ENCODE measurements at regions not wholly inside any gene's neighbourhood (a gene's known extent, or its start where the extent isn't known, plus 50 kb on each side); places are given as distances from the start of the nearest gene placed in this dataset.

GRCh38 chr11:80886684-80887083, 1445.9 kb upstream of the TENM4 start:
- Histone ChIP-seq H3K4me2 (ENCODE audit: low read length, poor library complexity, severe bottlenecking) (no peak overlapping the region), H2BK12ac (ENCODE audit: low read length in 2 of 2) (no peak overlapping the region), H3K27ac (ENCODE audit: low read length, poor library complexity, severe bottlenecking) (no peak overlapping the region), H2AK5ac (ENCODE audit: low read length, severe bottlenecking) (no peak overlapping the region), H4K8ac (ENCODE audit: low read length) (no peak overlapping the region), H2BK15ac (ENCODE audit: low read depth, poor library complexity, severe bottlenecking) (no peak overlapping the region), H3K9me3 (ENCODE audit: control insufficient read depth, low read length) (no peaks in the 10 kb centered on the region), H4K91ac (ENCODE audit: low read length) (no peak overlapping the region), H2AFZ (ENCODE audit: low read depth, low read length) (no peak overlapping the region), H2BK120ac (ENCODE audit: low read depth, low read length) (no peak overlapping the region), H3K36me3 (ENCODE audit: control insufficient read depth in 1 of 2, insufficient read depth in 2 of 2, low read depth in 1 of 2, low read length in 2 of 2) (no peaks in the 10 kb centered on the region), H3K9ac (ENCODE audit: low read length) (no peak overlapping the region), H3K14ac (ENCODE audit: low read length in 2 of 2) (no peak overlapping the region), H3K23ac (ENCODE audit: low read length in 2 of 2) (no peak overlapping the region), H3K79me1 (replicated peaks; ENCODE audit: low read length, poor library complexity, severe bottlenecking) (no peaks in the 10 kb centered on the region), H3K27me3 (ENCODE audit: control insufficient read depth in 1 of 2, insufficient read depth in 1 of 2, low read length in 2 of 2) (no peaks in the 10 kb centered on the region), H3K4me1 (ENCODE audit: control insufficient read depth, insufficient read depth, low read depth, low read length) (no peaks in the 10 kb centered on the region), H2BK5ac (ENCODE audit: low read depth, low read length, poor library complexity, severe bottlenecking) (no peak overlapping the region), H3K4ac (ENCODE audit: low read depth in 1 of 2, low read length in 2 of 2) (no peak overlapping the region), H3K4me3 (ENCODE audit: insufficient read depth in 1 of 2, low read depth in 1 of 2, low read length in 2 of 2) (no peak overlapping the region), H3K18ac (ENCODE audit: low read depth in 1 of 2, low read length in 2 of 2) (no peak overlapping the region)
- no peak for DNase-seq

GRCh38 chr11:80873310-80873999, 1432.6 kb upstream of the TENM4 start:
- no peak overlapping the region for H3K9ac ChIP-seq (ENCODE audit: low read length)
- 86% methylated on average over 5 of the region's 6 CpGs for WGBS
- H2AK5ac ChIP-seq (ENCODE audit: low read length, severe bottlenecking), result no peak overlapping the region
- no peak overlapping the region for H3K18ac ChIP-seq (ENCODE audit: low read depth in 1 of 2, low read length in 2 of 2)
- no peak overlapping the region for H3K14ac ChIP-seq (ENCODE audit: low read length in 2 of 2)
- no peaks in the 10 kb centered on the region for H3K36me3 ChIP-seq (ENCODE audit: control insufficient read depth in 1 of 2, insufficient read depth in 2 of 2, low read depth in 1 of 2, low read length in 2 of 2)
- no peak overlapping the region for H2BK120ac ChIP-seq (ENCODE audit: low read depth, low read length)
- H2AFZ ChIP-seq (ENCODE audit: low read depth, low read length), result no peak overlapping the region
- H3K23ac ChIP-seq (ENCODE audit: low read length in 2 of 2), result no peak overlapping the region
- H2BK5ac ChIP-seq (ENCODE audit: low read depth, low read length, poor library complexity, severe bottlenecking), result no peak overlapping the region
- no peak overlapping the region for H3K27ac ChIP-seq (ENCODE audit: low read length, poor library complexity, severe bottlenecking)
- DNase-seq, result peak; percentile 3
- no peak overlapping the region for H4K8ac ChIP-seq (ENCODE audit: low read length)
- no peak overlapping the region for H4K91ac ChIP-seq (ENCODE audit: low read length)
- H2BK15ac ChIP-seq (ENCODE audit: low read depth, poor library complexity, severe bottlenecking), result no peak overlapping the region
- no peaks in the 10 kb centered on the region for H3K79me1 ChIP-seq (replicated peaks; ENCODE audit: low read length, poor library complexity, severe bottlenecking)
- H3K4me1 ChIP-seq (ENCODE audit: control insufficient read depth, insufficient read depth, low read depth, low read length), result no peaks in the 10 kb centered on the region
- H3K4me3 ChIP-seq (ENCODE audit: insufficient read depth in 1 of 2, low read depth in 1 of 2, low read length in 2 of 2), result no peak overlapping the region
- no peak overlapping the region for H2BK12ac ChIP-seq (ENCODE audit: low read length in 2 of 2)
- no peak overlapping the region for H3K4me2 ChIP-seq (ENCODE audit: low read length, poor library complexity, severe bottlenecking)
- no peaks in the 10 kb centered on the region for H3K27me3 ChIP-seq (ENCODE audit: control insufficient read depth in 1 of 2, insufficient read depth in 1 of 2, low read length in 2 of 2)
- H3K4ac ChIP-seq (ENCODE audit: low read depth in 1 of 2, low read length in 2 of 2), result no peak overlapping the region
- no peaks in the 10 kb centered on the region for H3K9me3 ChIP-seq (ENCODE audit: control insufficient read depth, low read length)

GRCh38 chr11:80872116-80872728, 1431.4 kb upstream of the TENM4 start:
- H4K8ac ChIP-seq (ENCODE audit: low read length), result no peak overlapping the region
- H3K4me1 ChIP-seq (ENCODE audit: control insufficient read depth, insufficient read depth, low read depth, low read length), result no peaks in the 10 kb centered on the region
- H3K18ac ChIP-seq (ENCODE audit: low read depth in 1 of 2, low read length in 2 of 2), result no peak overlapping the region
- H3K9me3 ChIP-seq (ENCODE audit: control insufficient read depth, low read length), result no peaks in the 10 kb centered on the region
- H2BK12ac ChIP-seq (ENCODE audit: low read length in 2 of 2), result no peak overlapping the region
- H3K9ac ChIP-seq (ENCODE audit: low read length), result no peak overlapping the region
- no peak overlapping the region for H4K91ac ChIP-seq (ENCODE audit: low read length)
- H3K27ac ChIP-seq (ENCODE audit: low read length, poor library complexity, severe bottlenecking), result no peak overlapping the region
- H2BK15ac ChIP-seq (ENCODE audit: low read depth, poor library complexity, severe bottlenecking), result no peak overlapping the region
- no peak overlapping the region for H3K4me2 ChIP-seq (ENCODE audit: low read length, poor library complexity, severe bottlenecking)
- no peak overlapping the region for H3K4me3 ChIP-seq (ENCODE audit: insufficient read depth in 1 of 2, low read depth in 1 of 2, low read length in 2 of 2)
- H3K27me3 ChIP-seq (ENCODE audit: control insufficient read depth in 1 of 2, insufficient read depth in 1 of 2, low read length in 2 of 2), result no peaks in the 10 kb centered on the region
- H2BK120ac ChIP-seq (ENCODE audit: low read depth, low read length), result no peak overlapping the region
- H2AK5ac ChIP-seq (ENCODE audit: low read length, severe bottlenecking), result no peak overlapping the region
- no peaks in the 10 kb centered on the region for H3K36me3 ChIP-seq (ENCODE audit: control insufficient read depth in 1 of 2, insufficient read depth in 2 of 2, low read depth in 1 of 2, low read length in 2 of 2)
- no peak overlapping the region for H2AFZ ChIP-seq (ENCODE audit: low read depth, low read length)
- DNase-seq, result no peak
- no peaks in the 10 kb centered on the region for H3K79me1 ChIP-seq (replicated peaks; ENCODE audit: low read length, poor library complexity, severe bottlenecking)
- H3K4ac ChIP-seq (ENCODE audit: low read depth in 1 of 2, low read length in 2 of 2), result no peak overlapping the region
- H3K23ac ChIP-seq (ENCODE audit: low read length in 2 of 2), result no peak overlapping the region
- no peak overlapping the region for H2BK5ac ChIP-seq (ENCODE audit: low read depth, low read length, poor library complexity, severe bottlenecking)
- no peak overlapping the region for H3K14ac ChIP-seq (ENCODE audit: low read length in 2 of 2)

GRCh38 chr11:80868831-80869230, 1428.0 kb upstream of the TENM4 start:
- H3K4me2 ChIP-seq (ENCODE audit: low read length, poor library complexity, severe bottlenecking), result no peak overlapping the region
- WGBS, result 64% methylated on average over 1 of the region's 1 CpG

More at GRCh38 chr11:80868831-80869230, 1428.0 kb upstream of the TENM4 start:
- no peak overlapping the region for H3K23ac ChIP-seq (ENCODE audit: low read length in 2 of 2)
- no peaks in the 10 kb centered on the region for H3K36me3 ChIP-seq (ENCODE audit: control insufficient read depth in 1 of 2, insufficient read depth in 2 of 2, low read depth in 1 of 2, low read length in 2 of 2)
- peak overlapping the region; percentile 64 for H4K91ac ChIP-seq (ENCODE audit: low read length)
- H3K4me3 ChIP-seq (ENCODE audit: insufficient read depth in 1 of 2, low read depth in 1 of 2, low read length in 2 of 2), result no peak overlapping the region
- H3K79me1 ChIP-seq (replicated peaks; ENCODE audit: low read length, poor library complexity, severe bottlenecking), result no peaks in the 10 kb centered on the region
- no peaks in the 10 kb centered on the region for H3K9me3 ChIP-seq (ENCODE audit: control insufficient read depth, low read length)
- H3K9ac ChIP-seq (ENCODE audit: low read length), result no peak overlapping the region
- no peaks in the 10 kb centered on the region for H3K27me3 ChIP-seq (ENCODE audit: control insufficient read depth in 1 of 2, insufficient read depth in 1 of 2, low read length in 2 of 2)
- no peak overlapping the region for H2BK12ac ChIP-seq (ENCODE audit: low read length in 2 of 2)
- DNase-seq, result no peak
- no peak overlapping the region for H2BK5ac ChIP-seq (ENCODE audit: low read depth, low read length, poor library complexity, severe bottlenecking)
- H3K4ac ChIP-seq (ENCODE audit: low read depth in 1 of 2, low read length in 2 of 2), result no peak overlapping the region
- no peak overlapping the region for H2BK15ac ChIP-seq (ENCODE audit: low read depth, poor library complexity, severe bottlenecking)
- no peak overlapping the region for H3K27ac ChIP-seq (ENCODE audit: low read length, poor library complexity, severe bottlenecking)
- H2AFZ ChIP-seq (ENCODE audit: low read depth, low read length), result no peak overlapping the region
- H4K8ac ChIP-seq (ENCODE audit: low read length), result no peak overlapping the region
- H3K18ac ChIP-seq (ENCODE audit: low read depth in 1 of 2, low read length in 2 of 2), result no peak overlapping the region
- no peak overlapping the region for H2AK5ac ChIP-seq (ENCODE audit: low read length, severe bottlenecking)
- peak overlapping the region in 1 of 2 experiments; percentile 86 for H3K14ac ChIP-seq (ENCODE audit: low read length in 2 of 2)
- H2BK120ac ChIP-seq (ENCODE audit: low read depth, low read length), result no peak overlapping the region
- H3K4me1 ChIP-seq (ENCODE audit: control insufficient read depth, insufficient read depth, low read depth, low read length), result no peaks in the 10 kb centered on the region
